NT2/D1 (cell line): ENCODE measurements at regions not wholly inside any gene's neighbourhood (a gene's known extent, or its start where the extent isn't known, plus 50 kb on each side); places are given as distances from the start of the nearest gene placed in this dataset.

Source experiments
- SUZ12 ChIP-seq: IDR thresholded peaks from 2 replicates; pipeline ENCODE4 v1.6.1; 2011; ENCODE audit not compliant: insufficient read length, insufficient read depth; ENCODE audit errors: extremely low read depth
- YY1 ChIP-seq: IDR thresholded peaks from 2 replicates; pipeline ENCODE4 v1.6.1; 2011; ENCODE audit not compliant: insufficient read length, insufficient read depth
- ZNF274 ChIP-seq: IDR thresholded peaks from 2 replicates; pipeline ENCODE4 v1.6.1; 2011; ENCODE audit warnings: mild to moderate bottlenecking, low read depth, low read length

GRCh38 chr7:114104035-114104434 is 185.2 kb upstream of the PPP1R3A start:
- no peak for TF ChIP-seq SUZ12
- no peak for TF ChIP-seq YY1
- no peak for TF ChIP-seq ZNF274
